Esophagus squamous epithelium (tissue), 5 donors: ENCODE measurements at regions not wholly inside any gene's neighbourhood (a gene's known extent, or its start where the extent isn't known, plus 50 kb on each side); places are given as distances from the start of the nearest gene placed in this dataset.

Source experiments
- DNase-seq: peaks from one replicate; lab custom pipeline; 2025; lab: John Stamatoyannopoulos, UW
- H3K27ac ChIP-seq, 4 donors: fragments of 200-600 bp; sonication (generic); one replicate each; pipeline ENCODE4 v1.5.1; 2016 to 2019; ENCODE audit warnings: mild to moderate bottlenecking in 1 of 4
- H3K27me3 ChIP-seq, 4 donors: fragments of 200-600 bp; sonication (generic); 1 replicate in 3 of 4; 2 replicates in 1 of 4; pipeline versions ENCODE4 v1.5.1 to v1.6.0; 2017 to 2021; ENCODE audit warnings: antibody characterized with exemption in 1 of 4
- H3K36me3 ChIP-seq, 3 donors: fragments of 200-600 bp; sonication (generic); one replicate each; pipeline ENCODE4 v1.5.1; 2016 to 2019
- H3K4me1 ChIP-seq, 3 donors: fragments of 200-600 bp; sonication (generic); one replicate each; pipeline ENCODE4 v1.5.1; 2017 to 2019
- H3K4me3 ChIP-seq, 4 donors: fragments of 200-600 bp; sonication (generic); 1 replicate in 3 of 4; 2 replicates in 1 of 4; pipeline ENCODE4 v1.5.1; 2016 to 2019; ENCODE audit warnings: mild to moderate bottlenecking in 2 of 4, moderate library complexity in 1 of 4
- H3K9me3 ChIP-seq, 3 donors: fragments of 200-600 bp; sonication (generic); one replicate each; pipeline ENCODE4 v1.5.1; 2016 to 2019
- CTCF ChIP-seq, 6 experiments: fragments of 450-650 bp in 4 of 6; fragments of 200-600 bp in 2 of 6; sonication (generic) in 2 of 6; IDR thresholded peaks; one replicate each; pipeline ENCODE4 v1.5.1; 2016 to 2019; ENCODE audit warnings: antibody characterized with exemption in 6 of 6, mild to moderate bottlenecking in 4 of 6, moderate library complexity in 4 of 6
- POLR2A ChIP-seq, 4 donors: fragments of 450-650 bp; IDR thresholded peaks; one replicate each; pipeline ENCODE4 v1.6.1; 2017; ENCODE audit warnings: antibody characterized with exemption in 4 of 4, mild to moderate bottlenecking in 4 of 4, moderate library complexity in 3 of 4
- WGBS, 2 donors: methylation state at CpG; one replicate each; pipeline ENCODE4 v1.1.5; 2018; 5-methylcytosine and 5-hydroxymethylcytosine counted together
- intact Hi-C: fragments of 100-400 bp; cut with DNase I; formaldehyde crosslinking; loops from one replicate; pipeline ENCODE4 v1.15.0; 2022
- donor health status: DM: yes; HTN: yes; CAD: no.

- TF ChIP-seq POLR2A (IDR thresholded peaks at IDR 0.05) (no peak), CTCF (IDR thresholded peaks at IDR 0.05) (no peak)
- no peak overlapping the region for H3K4me3 ChIP-seq
These were observed 271.2 kb upstream of the AGA start for GRCh38 chr4:177713454-177713853.

GRCh38 chr4:177717407-177717806, 275.2 kb upstream of the AGA start:
- H3K36me3 ChIP-seq, result no peaks in the 10 kb centered on the region
- TF ChIP-seq POLR2A (IDR thresholded peaks at IDR 0.05) (no peak), CTCF (IDR thresholded peaks at IDR 0.05) (no peak)
- H3K9me3 ChIP-seq, result no peaks in the 10 kb centered on the region
- intact Hi-C loops, result no loop called here
- no peak overlapping the region for H3K27ac ChIP-seq
- 74 to 85% methylated on average over 1 of the region's 1 CpG for whole genome bisulfite sequencing, 2 donors
- no peaks in the 10 kb centered on the region for H3K27me3 ChIP-seq
- no peak overlapping the region for H3K4me3 ChIP-seq
- DNase-seq, result no peak
- no peaks in the 10 kb centered on the region for H3K4me1 ChIP-seq

More at GRCh38 chr4:177713454-177713853, 271.2 kb upstream of the AGA start:
- no peak for DNase-seq
- no peaks in the 10 kb centered on the region for H3K36me3 ChIP-seq
- H3K4me1 ChIP-seq, result no peaks in the 10 kb centered on the region
- H3K27me3 ChIP-seq, result no peaks in the 10 kb centered on the region
- WGBS, 2 donors, result 50 to 62% methylated on average over 3 of the region's 3 CpGs
- H3K9me3 ChIP-seq, result no peaks in the 10 kb centered on the region
- intact Hi-C loops, result no loop called here
- H3K27ac ChIP-seq, result no peak overlapping the region

GRCh38 chr4:177718514-177718913, 276.3 kb upstream of the AGA start:
- 39 to 41% methylated on average over 4 of the region's 4 CpGs for WGBS, 2 donors
- no peaks in the 10 kb centered on the region for H3K27me3 ChIP-seq
- intact Hi-C loops, result no loop called here
- TF ChIP-seq CTCF (IDR thresholded peaks at IDR 0.05) (no peak), POLR2A (IDR thresholded peaks at IDR 0.05) (no peak)
- no peak for DNase-seq
- H3K27ac ChIP-seq, result no peak overlapping the region
- H3K36me3 ChIP-seq, result no peaks in the 10 kb centered on the region
- no peak overlapping the region for H3K4me3 ChIP-seq
- no peaks in the 10 kb centered on the region for H3K4me1 ChIP-seq
- no peaks in the 10 kb centered on the region for H3K9me3 ChIP-seq

- TF ChIP-seq CTCF (IDR thresholded peaks at IDR 0.05), result no peak
- TF ChIP-seq POLR2A (IDR thresholded peaks at IDR 0.05), result no peak
- intact Hi-C loops, result no loop called here
- 9 to 26% methylated on average over 3 of the region's 3 CpGs for WGBS, 2 donors
These were observed 283.9 kb upstream of the AGA start for GRCh38 chr4:177726111-177726510.

GRCh38 chr4:177728361-177729152, 286.3 kb upstream of the AGA start:
- no peaks in the 10 kb centered on the region for H3K9me3 ChIP-seq
- DNase-seq, result no peak
- TF ChIP-seq CTCF (IDR thresholded peaks at IDR 0.05), result peak in 1 of 6 experiments; percentile 39
- TF ChIP-seq POLR2A (IDR thresholded peaks at IDR 0.05), result no peak
- no peaks in the 10 kb centered on the region for H3K27me3 ChIP-seq
- no peak overlapping the region for H3K4me3 ChIP-seq
- 57 to 62% methylated on average over 21 to 27 of the region's 27 CpGs for WGBS, 2 donors
- H3K36me3 ChIP-seq, result no peaks in the 10 kb centered on the region
- intact Hi-C loops, result no loop called here
- no peaks in the 10 kb centered on the region for H3K4me1 ChIP-seq
- peak overlapping the region in 1 of 4 donors; percentile 34 for H3K27ac ChIP-seq

More at GRCh38 chr4:177726111-177726510, 283.9 kb upstream of the AGA start:
- DNase-seq, result no peak
- H3K4me3 ChIP-seq, result no peak overlapping the region
- H3K36me3 ChIP-seq, result no peaks in the 10 kb centered on the region
- H3K9me3 ChIP-seq, result no peaks in the 10 kb centered on the region
- H3K27me3 ChIP-seq, result no peaks in the 10 kb centered on the region
- no peak overlapping the region for H3K27ac ChIP-seq
- no peaks in the 10 kb centered on the region for H3K4me1 ChIP-seq
